WERI-Rb-1 (cell line): ENCODE measurements at regions not wholly inside any gene's neighbourhood (a gene's known extent, or its start where the extent isn't known, plus 50 kb on each side); places are given as distances from the start of the nearest gene placed in this dataset.

Experiments used
- DNase-seq: peaks from one replicate; pipeline ENCODE4 v3.0.0-alpha.2; 2020
- H3K27ac ChIP-seq: fragments of 250-450 bp; sonication (Bioruptor Pico); 2 replicates; pipeline ENCODE4 v1.5.1; 2020; ENCODE audit warnings: mild to moderate bottlenecking, moderate library complexity
- H3K27me3 ChIP-seq: fragments of 250-450 bp; sonication (Bioruptor Pico); 2 replicates; pipeline ENCODE4 v1.5.1; 2021; ENCODE audit warnings: mild to moderate bottlenecking, low read depth, moderate library complexity; ENCODE audit not compliant: insufficient read depth, severe bottlenecking
- H3K36me3 ChIP-seq: fragments of 250-450 bp; sonication (Bioruptor Pico); 2 replicates; pipeline ENCODE4 v1.5.1; 2020; ENCODE audit warnings: mild to moderate bottlenecking, moderate library complexity
- H3K4me3 ChIP-seq: 2 replicates; pipeline ENCODE4 v1.5.1; 2011; ENCODE audit warnings: low read depth, mild to moderate bottlenecking, control low read depth, low read length
- H3K9me3 ChIP-seq: fragments of 250-450 bp; sonication (Bioruptor Pico); 2 replicates; pipeline ENCODE4 v1.5.1; 2021; ENCODE audit warnings: mild to moderate bottlenecking, moderate library complexity; ENCODE audit not compliant: severe bottlenecking
- TF ChIP-seq, protein P1 (sequence below): IDR thresholded peaks from 2 replicates; pipeline ENCODE4 v1.5.1; 2011; ENCODE audit warnings: low read depth, mild to moderate bottlenecking, control low read depth, inconsistent platforms, low read length

DNA sequence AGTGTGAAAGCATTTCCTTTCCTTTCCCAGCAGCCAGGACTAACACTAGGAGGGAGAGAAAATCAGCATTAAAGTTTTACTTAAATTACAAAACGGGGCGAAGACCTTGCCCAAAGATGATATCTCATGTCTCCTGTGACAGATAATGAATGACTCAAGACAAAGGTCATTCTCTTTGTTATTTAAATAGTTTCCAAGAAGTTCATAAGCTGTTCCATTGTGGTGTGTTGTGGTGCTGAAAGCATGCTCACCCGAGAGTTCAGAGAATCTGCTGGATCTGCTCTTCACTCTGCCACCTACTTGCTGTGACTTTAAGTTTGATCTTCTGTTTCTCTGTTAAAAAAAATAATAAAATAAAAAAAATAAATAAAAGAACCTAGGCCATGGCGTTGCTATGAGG lies 265.9 kb upstream of the NR4A3 start:
- no peak for DNase-seq
- H3K9me3 ChIP-seq, result peaks cover 6% of the 10 kb centered on the region

DNA sequence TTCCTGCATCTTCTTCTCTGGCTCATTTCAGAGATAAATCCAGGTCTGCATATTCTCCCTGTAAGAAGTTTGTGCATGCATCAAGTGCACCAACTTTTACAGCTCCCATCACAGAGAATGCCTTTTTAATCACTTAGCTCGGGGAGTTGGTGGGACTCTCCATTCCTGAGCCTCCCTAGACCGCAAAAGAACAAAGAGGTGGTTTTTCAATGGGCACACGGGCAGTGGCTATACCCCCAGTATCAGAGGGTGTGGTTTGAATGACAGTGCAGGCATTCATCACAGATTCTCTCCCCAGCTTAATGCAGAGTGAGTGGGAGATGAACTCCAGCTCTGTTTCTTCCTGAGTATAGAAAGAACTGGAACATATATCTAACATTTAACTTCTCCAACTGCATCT lies 264.7 kb upstream of the NR4A3 start:
- Histone ChIP-seq H3K9me3 (no peaks in the 10 kb centered on the region), H3K27ac (no peak overlapping the region), H3K4me3 (no peak overlapping the region), H3K36me3 (no peaks in the 10 kb centered on the region), H3K27me3 (peaks cover 13% of the 10 kb centered on the region)
- TF ChIP-seq, protein P1, sequence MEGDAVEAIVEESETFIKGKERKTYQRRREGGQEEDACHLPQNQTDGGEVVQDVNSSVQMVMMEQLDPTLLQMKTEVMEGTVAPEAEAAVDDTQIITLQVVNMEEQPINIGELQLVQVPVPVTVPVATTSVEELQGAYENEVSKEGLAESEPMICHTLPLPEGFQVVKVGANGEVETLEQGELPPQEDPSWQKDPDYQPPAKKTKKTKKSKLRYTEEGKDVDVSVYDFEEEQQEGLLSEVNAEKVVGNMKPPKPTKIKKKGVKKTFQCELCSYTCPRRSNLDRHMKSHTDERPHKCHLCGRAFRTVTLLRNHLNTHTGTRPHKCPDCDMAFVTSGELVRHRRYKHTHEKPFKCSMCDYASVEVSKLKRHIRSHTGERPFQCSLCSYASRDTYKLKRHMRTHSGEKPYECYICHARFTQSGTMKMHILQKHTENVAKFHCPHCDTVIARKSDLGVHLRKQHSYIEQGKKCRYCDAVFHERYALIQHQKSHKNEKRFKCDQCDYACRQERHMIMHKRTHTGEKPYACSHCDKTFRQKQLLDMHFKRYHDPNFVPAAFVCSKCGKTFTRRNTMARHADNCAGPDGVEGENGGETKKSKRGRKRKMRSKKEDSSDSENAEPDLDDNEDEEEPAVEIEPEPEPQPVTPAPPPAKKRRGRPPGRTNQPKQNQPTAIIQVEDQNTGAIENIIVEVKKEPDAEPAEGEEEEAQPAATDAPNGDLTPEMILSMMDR, result no peak
- DNase-seq, result no peak

More for the DNA sequence above, 265.9 kb upstream of the NR4A3 start:
- no peak overlapping the region for H3K27ac ChIP-seq
- H3K36me3 ChIP-seq, result no peaks in the 10 kb centered on the region
- no peak overlapping the region for H3K4me3 ChIP-seq
- TF ChIP-seq, protein P1, result no peak
- H3K27me3 ChIP-seq, result peaks cover 2% of the 10 kb centered on the region

DNA sequence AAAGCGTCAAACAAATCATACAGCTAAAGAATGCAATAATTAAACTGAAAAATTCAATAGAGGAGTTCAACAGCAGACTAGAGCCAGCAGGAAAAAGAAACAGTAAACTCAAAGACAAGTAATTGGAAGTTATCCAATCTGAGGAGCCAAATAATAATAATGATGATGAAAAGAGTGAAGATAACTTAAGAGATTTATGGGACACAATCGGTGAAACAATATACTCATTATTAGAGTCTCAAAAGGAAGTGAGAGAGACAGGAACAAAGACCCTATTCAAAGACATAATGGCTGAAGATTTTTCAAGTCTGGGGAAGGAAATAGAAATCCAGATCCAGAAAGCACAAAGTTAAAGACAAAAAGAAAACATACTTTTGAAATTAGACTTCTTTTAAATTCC lies 263.9 kb upstream of the NR4A3 start:
- peaks cover 21% of the 10 kb centered on the region for H3K27me3 ChIP-seq
- no peak for DNase-seq
- no peak overlapping the region for H3K27ac ChIP-seq
- H3K36me3 ChIP-seq, result no peaks in the 10 kb centered on the region
- H3K4me3 ChIP-seq, result no peak overlapping the region
- TF ChIP-seq, protein P1, result no peak
- H3K9me3 ChIP-seq, result no peaks in the 10 kb centered on the region

DNA sequence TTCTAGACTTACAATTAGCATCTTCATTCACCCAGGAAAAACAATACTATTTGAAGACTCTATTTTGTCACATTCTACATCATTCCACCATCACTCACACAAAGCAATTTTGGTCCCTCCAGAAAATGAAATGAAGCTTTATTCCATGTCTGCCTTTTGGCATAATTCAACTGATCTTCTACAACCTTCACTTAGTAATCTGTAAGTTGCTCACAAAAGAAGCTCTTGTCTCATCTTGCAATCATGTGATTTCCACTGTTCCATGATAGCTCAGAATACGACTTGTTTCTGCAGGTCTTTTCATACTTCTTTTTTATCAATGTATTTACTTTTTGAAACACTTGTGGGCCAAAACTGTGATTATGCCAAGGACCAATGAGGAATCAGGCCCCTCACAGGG lies 261.9 kb upstream of the NR4A3 start:
- no peaks in the 10 kb centered on the region for H3K9me3 ChIP-seq
- H3K27me3 ChIP-seq, result peaks cover 30% of the 10 kb centered on the region
- H3K4me3 ChIP-seq, result no peak overlapping the region
- no peak overlapping the region for H3K27ac ChIP-seq
- H3K36me3 ChIP-seq, result no peaks in the 10 kb centered on the region
- TF ChIP-seq, protein P1, result no peak
- no peak for DNase-seq

DNA sequence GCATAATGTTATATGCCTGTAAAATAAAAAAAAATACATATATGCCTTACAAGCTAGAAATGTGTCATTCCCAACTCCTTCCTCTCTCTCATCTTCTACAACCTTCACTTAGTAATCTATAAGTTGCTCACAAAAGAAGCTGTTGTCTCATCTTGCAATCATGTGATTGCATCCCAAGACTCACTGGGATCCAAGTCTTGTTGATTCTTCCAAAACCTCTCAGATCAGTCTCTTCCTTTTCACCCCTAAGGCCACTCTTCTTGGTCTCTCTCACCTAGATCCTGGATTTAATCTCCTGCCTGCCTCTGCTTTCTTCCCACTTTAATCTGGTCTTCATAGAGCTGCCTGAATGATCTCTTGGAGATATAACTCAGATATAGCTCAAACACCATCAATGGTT lies 261.1 kb upstream of the NR4A3 start:
- no peaks in the 10 kb centered on the region for H3K9me3 ChIP-seq
- peaks cover 36% of the 10 kb centered on the region for H3K27me3 ChIP-seq
- H3K4me3 ChIP-seq, result no peak overlapping the region
- H3K27ac ChIP-seq, result no peak overlapping the region
- DNase-seq, result no peak
- TF ChIP-seq, protein P1, result no peak
- no peaks in the 10 kb centered on the region for H3K36me3 ChIP-seq

DNA sequence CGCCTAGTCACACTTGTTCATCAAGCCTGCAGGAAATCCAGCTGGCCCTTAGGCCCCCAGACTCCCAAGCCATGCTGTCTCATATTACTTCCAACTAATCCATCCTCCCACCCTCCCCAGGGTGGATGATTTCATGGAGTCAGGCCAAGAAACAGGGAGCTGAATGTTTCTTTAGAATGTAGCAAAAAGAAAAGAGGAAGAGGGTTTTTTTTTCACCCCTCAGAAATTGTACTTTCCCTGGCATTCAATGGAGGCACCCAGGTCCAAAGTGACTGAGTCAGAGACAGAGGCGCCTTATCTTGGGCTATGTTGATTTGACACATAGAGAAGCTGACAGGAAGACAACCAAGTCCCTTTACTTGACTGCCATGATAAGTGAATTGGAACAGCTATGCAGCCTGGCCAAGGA lies 260.2 kb upstream of the NR4A3 start:
- Histone ChIP-seq H3K27ac (no peak overlapping the region), H3K36me3 (no peaks in the 10 kb centered on the region), H3K9me3 (no peaks in the 10 kb centered on the region), H3K4me3 (no peak overlapping the region), H3K27me3 (peaks cover 45% of the 10 kb centered on the region)
- no peak for DNase-seq
- TF ChIP-seq, protein P1, result no peak
